ENCODE measurements at regions not wholly inside any gene's neighbourhood (a gene's known extent, or its start where the extent isn't known, plus 50 kb on each side); places are given as distances from the start of the nearest gene placed in this dataset.
A peak's percentile ranks its signal among the peaks of the same experiment; 100 is the strongest.

DNA sequence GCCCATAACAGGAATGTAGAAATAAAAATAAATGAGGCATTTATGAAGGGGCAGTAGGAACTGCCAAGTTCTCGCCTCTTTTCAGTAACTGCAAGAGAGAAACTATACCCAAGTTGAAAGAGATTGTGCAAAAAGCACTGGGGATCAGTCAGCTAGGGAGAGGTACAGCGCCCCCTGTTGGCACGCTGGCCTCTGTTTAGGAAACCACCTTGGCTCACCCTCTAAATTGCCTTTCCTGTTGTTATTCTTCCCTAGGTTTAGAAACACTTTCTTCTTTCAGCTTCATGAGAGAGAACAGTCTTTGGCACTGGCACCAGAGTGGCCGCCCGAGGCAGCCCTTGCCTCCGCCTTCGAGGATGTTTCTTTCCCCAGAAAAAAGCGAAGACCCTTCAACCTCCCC lies 348.5 kb downstream of the MID1IP1 start:
- in situ Hi-C loops (cut with MboI) (loop anchor here (5.0 kb wide), 1 partner anchor 397 kb away; no protein-coding TSS in a partner anchor), intact Hi-C loops (cut with micrococcal nuclease) (loop anchor here (1.0 to 5.0 kb wide), 2 partner anchors 347 to 381 kb away; partner anchors contain the start of gene MID1IP1)
- Histone ChIP-seq H3K9me3 (replicated peaks; ENCODE audit: control insufficient read depth, insufficient read depth, low read depth, low read length) (no peaks in the 10 kb centered on the region), H2AFZ (ENCODE audit: low read depth, low read length) (no peak overlapping the region), H3K9me1 (ENCODE audit: control insufficient read depth, insufficient read depth, low read length) (no peaks in the 10 kb centered on the region), H3K4me1 (replicated peaks in 1 of 2; ENCODE audit: control insufficient read depth in 2 of 2, insufficient read depth in 2 of 2, low read length in 2 of 2) (peaks cover 0 to 10% of the 10 kb centered on the region in 2 experiments; a peak in 3 of 5 replicates), H4K20me1 (replicated peaks; ENCODE audit: control insufficient read depth, insufficient read depth, low read length) (no peaks in the 10 kb centered on the region), H3K36me3 (ENCODE audit: control insufficient read depth, insufficient read depth, low read length) (no peaks in the 10 kb centered on the region), H3K4me3 (no peak overlapping the region), H3K9ac (ENCODE audit: insufficient read depth in 1 of 2, low read depth in 2 of 2, low read length in 2 of 2) (no peak overlapping the region), H3K27ac (ENCODE audit: extremely low read depth, low read depth, low read length) (no peak overlapping the region), H3K4me2 (ENCODE audit: insufficient read depth, low read length) (no peak overlapping the region), H3K27me3 (ENCODE audit: control insufficient read depth in 2 of 2, insufficient read depth in 2 of 2, low read length in 2 of 2) (0 out of 5 replicates have a peak, but pooled peaks cover 0 to 2% of the 10 kb centered on the region in 2 experiments), H3K79me2 (ENCODE audit: control insufficient read depth, insufficient read depth, low read length) (no peaks in the 10 kb centered on the region)
- WGBS (ENCODE audit: insufficient coverage, low coverage, missing lambda C conversion rate): 12% methylated on average over 8 of the region's 8 CpGs
- DNase-seq (ENCODE audit: extremely low read depth in 1 of 4, low spot score in 3 of 4): peak; percentile 44 to 62 (median 49)
- POLR2A ChIA-PET: no interaction called here
- CTCF ChIA-PET (ENCODE audit: low intra/inter-chr PET ratio): interaction anchor here (0.6 to 1.4 kb wide), 2 partner anchors 396 to 1013 kb away, joined by 3 to 6 read pairs; no protein-coding TSS in a partner anchor
- BruUV-seq (replicated peaks): no TSS peak
- peak; percentile 81 for ATAC-seq
- FAIRE-seq: peak; percentile 42
- TF ChIP-seq, protein P1, sequence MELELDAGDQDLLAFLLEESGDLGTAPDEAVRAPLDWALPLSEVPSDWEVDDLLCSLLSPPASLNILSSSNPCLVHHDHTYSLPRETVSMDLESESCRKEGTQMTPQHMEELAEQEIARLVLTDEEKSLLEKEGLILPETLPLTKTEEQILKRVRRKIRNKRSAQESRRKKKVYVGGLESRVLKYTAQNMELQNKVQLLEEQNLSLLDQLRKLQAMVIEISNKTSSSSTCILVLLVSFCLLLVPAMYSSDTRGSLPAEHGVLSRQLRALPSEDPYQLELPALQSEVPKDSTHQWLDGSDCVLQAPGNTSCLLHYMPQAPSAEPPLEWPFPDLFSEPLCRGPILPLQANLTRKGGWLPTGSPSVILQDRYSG (tag; conservative IDR thresholded peaks at IDR 0.05; ENCODE audit: low read depth): no peak
- TF ChIP-seq CC2D1A (IDR thresholded peaks at IDR 0.05) (no peak), ZNF121 (CRISPR knock-in tag; conservative IDR thresholded peaks at IDR 0.05) (no peak), ZNF12 (CRISPR knock-in tag; IDR thresholded peaks at IDR 0.05) (no peak), ZNF436 (CRISPR knock-in tag; IDR thresholded peaks at IDR 0.05) (no peak), PTBP1 (IDR thresholded peaks at IDR 0.05; ENCODE audit: low read depth, low read length) (no peak), ASH1L (IDR thresholded peaks at IDR 0.05; ENCODE audit: borderline replicate concordance, low read depth, partially characterized antibody) (no peak), CEBPG (CRISPR knock-in tag; IDR thresholded peaks at IDR 0.05) (no peak), CEBPG (tag; conservative IDR thresholded peaks at IDR 0.05 in 1 of 2, IDR thresholded peaks at IDR 0.05 in 1 of 2) (peak in 1 of 2 experiments; percentile 43; a peak in 1 of 4 replicates), ZNF785 (CRISPR knock-in tag; IDR thresholded peaks at IDR 0.05) (no peak), MXI1 (IDR thresholded peaks at IDR 0.05; ENCODE audit: low read depth, low read length) (no peak), RAD21 (CRISPR knock-in tag; conservative IDR thresholded peaks at IDR 0.05 in 1 of 2, IDR thresholded peaks at IDR 0.05 in 1 of 2) (peak; percentile 47 to 67), PML (IDR thresholded peaks at IDR 0.05; ENCODE audit: low read length) (no peak)
- TF ChIP-seq, protein P2, sequence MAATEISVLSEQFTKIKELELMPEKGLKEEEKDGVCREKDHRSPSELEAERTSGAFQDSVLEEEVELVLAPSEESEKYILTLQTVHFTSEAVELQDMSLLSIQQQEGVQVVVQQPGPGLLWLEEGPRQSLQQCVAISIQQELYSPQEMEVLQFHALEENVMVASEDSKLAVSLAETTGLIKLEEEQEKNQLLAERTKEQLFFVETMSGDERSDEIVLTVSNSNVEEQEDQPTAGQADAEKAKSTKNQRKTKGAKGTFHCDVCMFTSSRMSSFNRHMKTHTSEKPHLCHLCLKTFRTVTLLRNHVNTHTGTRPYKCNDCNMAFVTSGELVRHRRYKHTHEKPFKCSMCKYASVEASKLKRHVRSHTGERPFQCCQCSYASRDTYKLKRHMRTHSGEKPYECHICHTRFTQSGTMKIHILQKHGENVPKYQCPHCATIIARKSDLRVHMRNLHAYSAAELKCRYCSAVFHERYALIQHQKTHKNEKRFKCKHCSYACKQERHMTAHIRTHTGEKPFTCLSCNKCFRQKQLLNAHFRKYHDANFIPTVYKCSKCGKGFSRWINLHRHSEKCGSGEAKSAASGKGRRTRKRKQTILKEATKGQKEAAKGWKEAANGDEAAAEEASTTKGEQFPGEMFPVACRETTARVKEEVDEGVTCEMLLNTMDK (IDR thresholded peaks at IDR 0.05; ENCODE audit: borderline replicate concordance, insufficient read depth, low read depth, low read length, poor library complexity, severe bottlenecking): peak; percentile 13
- TF ChIP-seq, protein P3, sequence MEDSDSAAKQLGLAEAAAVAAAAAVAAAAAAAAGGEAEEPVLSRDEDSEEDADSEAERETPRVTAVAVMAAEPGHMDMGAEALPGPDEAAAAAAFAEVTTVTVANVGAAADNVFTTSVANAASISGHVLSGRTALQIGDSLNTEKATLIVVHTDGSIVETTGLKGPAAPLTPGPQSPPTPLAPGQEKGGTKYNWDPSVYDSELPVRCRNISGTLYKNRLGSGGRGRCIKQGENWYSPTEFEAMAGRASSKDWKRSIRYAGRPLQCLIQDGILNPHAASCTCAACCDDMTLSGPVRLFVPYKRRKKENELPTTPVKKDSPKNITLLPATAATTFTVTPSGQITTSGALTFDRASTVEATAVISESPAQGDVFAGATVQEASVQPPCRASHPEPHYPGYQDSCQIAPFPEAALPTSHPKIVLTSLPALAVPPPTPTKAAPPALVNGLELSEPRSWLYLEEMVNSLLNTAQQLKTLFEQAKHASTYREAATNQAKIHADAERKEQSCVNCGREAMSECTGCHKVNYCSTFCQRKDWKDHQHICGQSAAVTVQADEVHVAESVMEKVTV (CRISPR knock-in tag; IDR thresholded peaks at IDR 0.05): peak; percentile 38; the same call in 1 of the 2 replicates
- TF ChIP-seq, protein P4, sequence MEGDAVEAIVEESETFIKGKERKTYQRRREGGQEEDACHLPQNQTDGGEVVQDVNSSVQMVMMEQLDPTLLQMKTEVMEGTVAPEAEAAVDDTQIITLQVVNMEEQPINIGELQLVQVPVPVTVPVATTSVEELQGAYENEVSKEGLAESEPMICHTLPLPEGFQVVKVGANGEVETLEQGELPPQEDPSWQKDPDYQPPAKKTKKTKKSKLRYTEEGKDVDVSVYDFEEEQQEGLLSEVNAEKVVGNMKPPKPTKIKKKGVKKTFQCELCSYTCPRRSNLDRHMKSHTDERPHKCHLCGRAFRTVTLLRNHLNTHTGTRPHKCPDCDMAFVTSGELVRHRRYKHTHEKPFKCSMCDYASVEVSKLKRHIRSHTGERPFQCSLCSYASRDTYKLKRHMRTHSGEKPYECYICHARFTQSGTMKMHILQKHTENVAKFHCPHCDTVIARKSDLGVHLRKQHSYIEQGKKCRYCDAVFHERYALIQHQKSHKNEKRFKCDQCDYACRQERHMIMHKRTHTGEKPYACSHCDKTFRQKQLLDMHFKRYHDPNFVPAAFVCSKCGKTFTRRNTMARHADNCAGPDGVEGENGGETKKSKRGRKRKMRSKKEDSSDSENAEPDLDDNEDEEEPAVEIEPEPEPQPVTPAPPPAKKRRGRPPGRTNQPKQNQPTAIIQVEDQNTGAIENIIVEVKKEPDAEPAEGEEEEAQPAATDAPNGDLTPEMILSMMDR (IDR thresholded peaks at IDR 0.05 in 2 of 3, conservative IDR thresholded peaks at IDR 0.05 in 1 of 3; ENCODE audit: insufficient read depth in 2 of 3, low read depth in 1 of 3, low read length in 3 of 3): peak; percentile 65 to 68 (median 67)
